Liver (tissue), 8 donors: ENCODE measurements at regions not wholly inside any gene's neighbourhood (a gene's known extent, or its start where the extent isn't known, plus 50 kb on each side); places are given as distances from the start of the nearest gene placed in this dataset.

Experiments
- DNase-seq: peaks from one replicate; pipeline ENCODE4 v3.0.0-alpha.2; 2017; ENCODE audit warnings: low spot score
- H3K27ac ChIP-seq, 2 donors: one replicate each; pipeline ENCODE4 v1.7.0; 2013; ENCODE audit warnings: inconsistent platforms in 2 of 2, low read length in 2 of 2, control low read depth in 1 of 2, low read depth in 1 of 2, mild to moderate bottlenecking in 1 of 2
- H3K27me3 ChIP-seq, 4 donors: one replicate each; pipeline versions ENCODE4 v1.6.1 to v1.7.0; 2013; ENCODE audit warnings: low read length in 3 of 4, inconsistent platforms in 1 of 4, mild to moderate bottlenecking in 1 of 4, moderate library complexity in 1 of 4; ENCODE audit not compliant: control insufficient read depth in 4 of 4, insufficient read depth in 4 of 4
- H3K36me3 ChIP-seq, 4 donors: one replicate each; pipeline versions ENCODE4 v1.6.1 to v1.7.0; 2013; ENCODE audit warnings: low read length in 3 of 4, mild to moderate bottlenecking in 3 of 4, low read depth in 1 of 4, moderate library complexity in 1 of 4; ENCODE audit not compliant: control insufficient read depth in 4 of 4, insufficient read depth in 3 of 4
- H3K4me1 ChIP-seq, 4 donors: one replicate each; pipeline versions ENCODE4 v1.6.1 to v1.7.0; 2013; ENCODE audit warnings: low read length in 3 of 4, mild to moderate bottlenecking in 3 of 4, moderate library complexity in 1 of 4; ENCODE audit not compliant: control insufficient read depth in 4 of 4, insufficient read depth in 4 of 4
- H3K4me3 ChIP-seq, 3 donors: one replicate each; pipeline versions ENCODE4 v1.6.1 to v1.7.0; 2013; ENCODE audit warnings: low read length in 3 of 3, control low read depth in 1 of 3, low read depth in 1 of 3, mild to moderate bottlenecking in 1 of 3
- H3K9ac ChIP-seq, 2 donors: one replicate each; pipeline ENCODE4 v1.7.0; 2013; ENCODE audit warnings: low read length in 2 of 2, mild to moderate bottlenecking in 2 of 2, moderate library complexity in 2 of 2, control low read depth in 1 of 2, low read depth in 1 of 2
- H3K9me3 ChIP-seq, 4 donors: one replicate each; pipeline versions ENCODE4 v1.6.1 to v1.7.0; 2013; ENCODE audit warnings: low read length in 3 of 4; ENCODE audit not compliant: control insufficient read depth in 4 of 4
- EGR1 ChIP-seq, 2 donors: IDR thresholded peaks; 2 replicates each; pipeline ENCODE4 v1.6.1; 2016 to 2018; ENCODE audit warnings: antibody characterized with exemption in 2 of 2, low read depth in 2 of 2
- FOXA1 ChIP-seq: IDR thresholded peaks from 2 replicates; pipeline ENCODE4 v1.6.1; 2016; ENCODE audit warnings: antibody characterized with exemption
- GABPA ChIP-seq, 2 donors: IDR thresholded peaks in 1 of 2; conservative IDR thresholded peaks in 1 of 2; 2 replicates each; pipeline ENCODE4 v1.6.1; 2016; ENCODE audit warnings: antibody characterized with exemption in 2 of 2, mild to moderate bottlenecking in 1 of 2, moderate library complexity in 1 of 2
- HNF4A ChIP-seq, 2 donors: conservative IDR thresholded peaks; 2 replicates each; pipeline ENCODE4 v1.6.1; 2016; ENCODE audit warnings: antibody characterized with exemption in 2 of 2, mild to moderate bottlenecking in 2 of 2
- JUND ChIP-seq, 2 donors: IDR thresholded peaks; 2 replicates each; pipeline ENCODE4 v1.6.1; 2016; ENCODE audit warnings: antibody characterized with exemption in 2 of 2
- NR2F2 ChIP-seq: IDR thresholded peaks from 2 replicates; pipeline ENCODE4 v1.6.1; 2016; ENCODE audit warnings: antibody characterized with exemption
- RAD21 ChIP-seq, 2 donors: IDR thresholded peaks; 2 replicates each; pipeline ENCODE4 v1.6.1; 2016; ENCODE audit warnings: antibody characterized with exemption in 2 of 2, mild to moderate bottlenecking in 2 of 2
- RXRA ChIP-seq, 2 donors: IDR thresholded peaks; 2 replicates each; pipeline ENCODE4 v1.6.1; 2017 to 2018; ENCODE audit warnings: antibody characterized with exemption in 2 of 2, mild to moderate bottlenecking in 1 of 2
- SP1 ChIP-seq: IDR thresholded peaks from 2 replicates; pipeline ENCODE4 v1.6.1; 2018; ENCODE audit warnings: antibody characterized with exemption, mild to moderate bottlenecking
- TAF1 ChIP-seq: conservative IDR thresholded peaks from 2 replicates; pipeline ENCODE4 v1.6.1; 2016; ENCODE audit warnings: antibody characterized with exemption, mild to moderate bottlenecking
- YY1 ChIP-seq: IDR thresholded peaks from 2 replicates; pipeline ENCODE4 v1.6.1; 2016; ENCODE audit warnings: antibody characterized with exemption, mild to moderate bottlenecking
- WGBS: extraction: QIAGEN DNeasy Blood & Tissue Kit; methylation state at CpG from one replicate; pipeline ENCODE4 v1.1.7; 2013; 5-methylcytosine and 5-hydroxymethylcytosine counted together
- TF ChIP-seq, protein P1 (sequence below): fragments of 150-350 bp; IDR thresholded peaks from 2 replicates; pipeline ENCODE4 v1.5.1; 2017; ENCODE audit warnings: improper control_type of control experiment, low read depth, low read length; ENCODE audit not compliant: missing input control
- TF ChIP-seq, protein P2 (sequence below): IDR thresholded peaks from 2 replicates; pipeline ENCODE4 v1.6.1; 2016; ENCODE audit warnings: antibody characterized with exemption
- TF ChIP-seq, protein P3 (sequence below): IDR thresholded peaks from 2 replicates; pipeline ENCODE4 v1.6.1; 2016; ENCODE audit warnings: antibody characterized with exemption, mild to moderate bottlenecking
- TF ChIP-seq, protein P4 (sequence below): IDR thresholded peaks from 2 replicates; pipeline ENCODE4 v1.6.1; 2016; ENCODE audit warnings: antibody characterized with exemption
- donor health status: healthy.
- donor health status: healthy.
- donor health status: healthy.
- donor health status: healthy.
- donor health status: healthy.

DNA sequence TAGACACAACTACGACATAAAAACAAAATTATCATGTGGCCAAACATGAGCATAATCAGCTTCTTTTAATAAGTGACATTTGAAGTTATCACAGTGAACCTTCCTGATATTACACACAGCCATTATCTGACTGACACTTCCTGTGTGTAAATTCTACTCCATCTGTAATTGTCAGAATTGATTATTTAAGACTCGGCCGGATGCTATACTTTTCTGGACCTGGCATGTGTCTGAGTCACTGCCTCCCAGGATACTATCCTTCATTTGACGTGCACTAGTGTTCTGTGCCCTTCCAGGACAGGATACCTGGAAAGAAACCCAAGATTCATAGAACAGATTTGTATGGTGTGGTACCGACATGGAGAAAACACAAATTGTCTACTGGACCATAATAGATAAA is 242.0 kb downstream of the HS3ST3A1 start:
- H3K27ac ChIP-seq: no peak overlapping the region
- no peaks in the 10 kb centered on the region for H3K9me3 ChIP-seq
- H3K27me3 ChIP-seq: no peaks in the 10 kb centered on the region
- H3K9ac ChIP-seq: no peak overlapping the region
- H3K36me3 ChIP-seq: no peaks in the 10 kb centered on the region
- H3K4me1 ChIP-seq: no peaks in the 10 kb centered on the region
- WGBS: 80% methylated on average over 5 of the region's 5 CpGs
- no peak for TF ChIP-seq HNF4A (conservative IDR thresholded peaks at IDR 0.05)
- no peak for TF ChIP-seq FOXA1
- TF ChIP-seq NR2F2: no peak
- TF ChIP-seq RAD21 (IDR thresholded peaks at IDR 0.05): no peak
- no peak for TF ChIP-seq EGR1 (IDR thresholded peaks at IDR 0.05; ENCODE audit: low read depth in 2 of 2)
- TF ChIP-seq SP1: no peak
- TF ChIP-seq, protein P1, sequence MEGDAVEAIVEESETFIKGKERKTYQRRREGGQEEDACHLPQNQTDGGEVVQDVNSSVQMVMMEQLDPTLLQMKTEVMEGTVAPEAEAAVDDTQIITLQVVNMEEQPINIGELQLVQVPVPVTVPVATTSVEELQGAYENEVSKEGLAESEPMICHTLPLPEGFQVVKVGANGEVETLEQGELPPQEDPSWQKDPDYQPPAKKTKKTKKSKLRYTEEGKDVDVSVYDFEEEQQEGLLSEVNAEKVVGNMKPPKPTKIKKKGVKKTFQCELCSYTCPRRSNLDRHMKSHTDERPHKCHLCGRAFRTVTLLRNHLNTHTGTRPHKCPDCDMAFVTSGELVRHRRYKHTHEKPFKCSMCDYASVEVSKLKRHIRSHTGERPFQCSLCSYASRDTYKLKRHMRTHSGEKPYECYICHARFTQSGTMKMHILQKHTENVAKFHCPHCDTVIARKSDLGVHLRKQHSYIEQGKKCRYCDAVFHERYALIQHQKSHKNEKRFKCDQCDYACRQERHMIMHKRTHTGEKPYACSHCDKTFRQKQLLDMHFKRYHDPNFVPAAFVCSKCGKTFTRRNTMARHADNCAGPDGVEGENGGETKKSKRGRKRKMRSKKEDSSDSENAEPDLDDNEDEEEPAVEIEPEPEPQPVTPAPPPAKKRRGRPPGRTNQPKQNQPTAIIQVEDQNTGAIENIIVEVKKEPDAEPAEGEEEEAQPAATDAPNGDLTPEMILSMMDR: no peak
- no peak for TF ChIP-seq RXRA (IDR thresholded peaks at IDR 0.05)
- H3K4me3 ChIP-seq: no peak overlapping the region
- no peak for DNase-seq

DNA sequence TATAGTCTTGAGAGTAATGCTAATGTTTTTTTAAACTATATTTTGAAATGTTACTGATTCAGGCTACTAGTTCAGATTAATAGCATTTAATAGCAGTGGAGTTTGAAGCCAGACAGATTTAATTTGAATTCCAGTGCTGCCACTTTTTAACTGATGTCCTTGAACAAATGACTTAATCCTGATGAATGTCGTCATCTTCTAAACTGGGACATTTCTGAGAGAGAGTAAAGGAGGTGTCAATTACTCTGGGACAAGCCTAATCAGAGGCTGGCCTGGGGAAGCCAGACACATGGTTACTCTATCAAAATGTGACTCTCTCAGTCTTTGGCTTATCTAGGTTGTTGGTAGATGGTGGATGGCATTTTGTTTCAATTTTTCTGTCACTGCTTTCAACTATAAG is 246.7 kb downstream of the HS3ST3A1 start:
- TF ChIP-seq, protein P1: no peak
- TF ChIP-seq TAF1 (no peak), RXRA (IDR thresholded peaks at IDR 0.05) (no peak), JUND (IDR thresholded peaks at IDR 0.05) (no peak), FOXA1 (no peak), GABPA (IDR thresholded peaks at IDR 0.05 in 1 of 2, conservative IDR thresholded peaks at IDR 0.05 in 1 of 2) (no peak), SP1 (no peak), RAD21 (IDR thresholded peaks at IDR 0.05) (no peak), EGR1 (IDR thresholded peaks at IDR 0.05; ENCODE audit: low read depth in 2 of 2) (no peak), NR2F2 (no peak), YY1 (no peak)
- TF ChIP-seq, protein P2, sequence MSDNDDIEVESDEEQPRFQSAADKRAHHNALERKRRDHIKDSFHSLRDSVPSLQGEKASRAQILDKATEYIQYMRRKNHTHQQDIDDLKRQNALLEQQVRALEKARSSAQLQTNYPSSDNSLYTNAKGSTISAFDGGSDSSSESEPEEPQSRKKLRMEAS: no peak
- TF ChIP-seq, protein P3, sequence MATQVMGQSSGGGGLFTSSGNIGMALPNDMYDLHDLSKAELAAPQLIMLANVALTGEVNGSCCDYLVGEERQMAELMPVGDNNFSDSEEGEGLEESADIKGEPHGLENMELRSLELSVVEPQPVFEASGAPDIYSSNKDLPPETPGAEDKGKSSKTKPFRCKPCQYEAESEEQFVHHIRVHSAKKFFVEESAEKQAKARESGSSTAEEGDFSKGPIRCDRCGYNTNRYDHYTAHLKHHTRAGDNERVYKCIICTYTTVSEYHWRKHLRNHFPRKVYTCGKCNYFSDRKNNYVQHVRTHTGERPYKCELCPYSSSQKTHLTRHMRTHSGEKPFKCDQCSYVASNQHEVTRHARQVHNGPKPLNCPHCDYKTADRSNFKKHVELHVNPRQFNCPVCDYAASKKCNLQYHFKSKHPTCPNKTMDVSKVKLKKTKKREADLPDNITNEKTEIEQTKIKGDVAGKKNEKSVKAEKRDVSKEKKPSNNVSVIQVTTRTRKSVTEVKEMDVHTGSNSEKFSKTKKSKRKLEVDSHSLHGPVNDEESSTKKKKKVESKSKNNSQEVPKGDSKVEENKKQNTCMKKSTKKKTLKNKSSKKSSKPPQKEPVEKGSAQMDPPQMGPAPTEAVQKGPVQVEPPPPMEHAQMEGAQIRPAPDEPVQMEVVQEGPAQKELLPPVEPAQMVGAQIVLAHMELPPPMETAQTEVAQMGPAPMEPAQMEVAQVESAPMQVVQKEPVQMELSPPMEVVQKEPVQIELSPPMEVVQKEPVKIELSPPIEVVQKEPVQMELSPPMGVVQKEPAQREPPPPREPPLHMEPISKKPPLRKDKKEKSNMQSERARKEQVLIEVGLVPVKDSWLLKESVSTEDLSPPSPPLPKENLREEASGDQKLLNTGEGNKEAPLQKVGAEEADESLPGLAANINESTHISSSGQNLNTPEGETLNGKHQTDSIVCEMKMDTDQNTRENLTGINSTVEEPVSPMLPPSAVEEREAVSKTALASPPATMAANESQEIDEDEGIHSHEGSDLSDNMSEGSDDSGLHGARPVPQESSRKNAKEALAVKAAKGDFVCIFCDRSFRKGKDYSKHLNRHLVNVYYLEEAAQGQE: no peak
- TF ChIP-seq, protein P4, sequence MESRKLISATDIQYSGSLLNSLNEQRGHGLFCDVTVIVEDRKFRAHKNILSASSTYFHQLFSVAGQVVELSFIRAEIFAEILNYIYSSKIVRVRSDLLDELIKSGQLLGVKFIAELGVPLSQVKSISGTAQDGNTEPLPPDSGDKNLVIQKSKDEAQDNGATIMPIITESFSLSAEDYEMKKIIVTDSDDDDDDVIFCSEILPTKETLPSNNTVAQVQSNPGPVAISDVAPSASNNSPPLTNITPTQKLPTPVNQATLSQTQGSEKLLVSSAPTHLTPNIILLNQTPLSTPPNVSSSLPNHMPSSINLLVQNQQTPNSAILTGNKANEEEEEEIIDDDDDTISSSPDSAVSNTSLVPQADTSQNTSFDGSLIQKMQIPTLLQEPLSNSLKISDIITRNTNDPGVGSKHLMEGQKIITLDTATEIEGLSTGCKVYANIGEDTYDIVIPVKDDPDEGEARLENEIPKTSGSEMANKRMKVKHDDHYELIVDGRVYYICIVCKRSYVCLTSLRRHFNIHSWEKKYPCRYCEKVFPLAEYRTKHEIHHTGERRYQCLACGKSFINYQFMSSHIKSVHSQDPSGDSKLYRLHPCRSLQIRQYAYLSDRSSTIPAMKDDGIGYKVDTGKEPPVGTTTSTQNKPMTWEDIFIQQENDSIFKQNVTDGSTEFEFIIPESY: no peak
- WGBS: 81% methylated on average over 1 of the region's 1 CpG
- no peaks in the 10 kb centered on the region for H3K4me1 ChIP-seq

More for the DNA sequence above, 246.7 kb downstream of the HS3ST3A1 start:
- H3K27me3 ChIP-seq: no peaks in the 10 kb centered on the region
- no peak for DNase-seq
- H3K9me3 ChIP-seq: no peaks in the 10 kb centered on the region
- no peak overlapping the region for H3K27ac ChIP-seq
- H3K9ac ChIP-seq: no peak overlapping the region
- H3K36me3 ChIP-seq: no peaks in the 10 kb centered on the region
- H3K4me3 ChIP-seq: no peak overlapping the region
